OCI-LY7 (cell line): ENCODE measurements at regions not wholly inside any gene's neighbourhood (a gene's known extent, or its start where the extent isn't known, plus 50 kb on each side); places are given as distances from the start of the nearest gene placed in this dataset.

Source experiments
- CTCF ChIP-seq: fragments of 200-600 bp; sonication (generic); conservative IDR thresholded peaks from 2 replicates; pipeline ENCODE4 v1.5.1; 2014; ENCODE audit warnings: mild to moderate bottlenecking, antibody characterized with exemption, low read length, moderate library complexity, mixed read lengths
- EZH2phosphoT487 ChIP-seq: fragments of 200-600 bp; sonication (generic); IDR thresholded peaks from 2 replicates; pipeline ENCODE4 v1.6.1; 2018; ENCODE audit warnings: low read depth, borderline replicate concordance, mild to moderate bottlenecking, mixed run types, antibody characterized with exemption, low read length, moderate library complexity, mixed read lengths

- TF ChIP-seq CTCF (no peak), EZH2phosphoT487 (no peak)
These were observed 211.4 kb downstream of the EPHA4 start for GRCh38 chr2:221360742-221361141.
